ENCODE measurements at regions not wholly inside any gene's neighbourhood (a gene's known extent, or its start where the extent isn't known, plus 50 kb on each side); places are given as distances from the start of the nearest gene placed in this dataset.

GRCh38 chr2:239462671-239463506 is 62.1 kb upstream of the HDAC4 start:
- BruUV-seq (replicated peaks), result no TSS peak
- no peaks in the 10 kb centered on the region for H3K9me3 Mint-ChIP-seq (ENCODE audit: unreplicated experiment)
- DNase-seq (ENCODE audit: unreplicated experiment), result no peak
- intact Hi-C loops (cut with micrococcal nuclease), result no loop called here
- no peak overlapping the region for H3K27ac Mint-ChIP-seq (ENCODE audit: low read depth, unreplicated experiment)
- peaks cover 9% of the 10 kb centered on the region for H3K27me3 Mint-ChIP-seq (ENCODE audit: insufficient read depth, unreplicated experiment)
- POLR2A ChIA-PET, result interaction anchor here (0.8 to 1.4 kb wide), 2 partner anchors 18 to 168 kb away, joined by 3 to 4 read pairs; no protein-coding TSS in a partner anchor
- TF ChIP-seq CTCF (IDR thresholded peaks at IDR 0.05; ENCODE audit: unreplicated experiment), result no peak
- CTCF ChIA-PET, result interaction anchor here (0.7 kb wide), 1 partner anchor 71 kb away, joined by 3 read pairs; no protein-coding TSS in a partner anchor
- no peaks in the 10 kb centered on the region for H3K36me3 Mint-ChIP-seq (ENCODE audit: insufficient read depth, unreplicated experiment)
- H3K4me3 Mint-ChIP-seq (ENCODE audit: unreplicated experiment), result no peak overlapping the region
- peaks cover 6% of the 10 kb centered on the region for H3K4me1 Mint-ChIP-seq (ENCODE audit: insufficient read depth, unreplicated experiment)

- H3K27me3 Mint-ChIP-seq (ENCODE audit: insufficient read depth, unreplicated experiment), result peaks cover 11% of the 10 kb centered on the region
- DNase-seq (ENCODE audit: unreplicated experiment), result no peak
- TF ChIP-seq CTCF (IDR thresholded peaks at IDR 0.05; ENCODE audit: unreplicated experiment), result no peak
- H3K9me3 Mint-ChIP-seq (ENCODE audit: unreplicated experiment), result no peaks in the 10 kb centered on the region
- no peaks in the 10 kb centered on the region for H3K36me3 Mint-ChIP-seq (ENCODE audit: insufficient read depth, unreplicated experiment)
- ChIA-PET CTCF (no interaction called here), POLR2A (interaction anchor here (0.8 kb wide), 1 partner anchor 169 kb away, joined by 3 read pairs; no protein-coding TSS in a partner anchor)
- intact Hi-C loops (cut with micrococcal nuclease), result no loop called here
- H3K27ac Mint-ChIP-seq (ENCODE audit: low read depth, unreplicated experiment), result no peak overlapping the region
- BruUV-seq (replicated peaks), result no TSS peak
- H3K4me1 Mint-ChIP-seq (ENCODE audit: insufficient read depth, unreplicated experiment), result peaks cover 6% of the 10 kb centered on the region
- no peak overlapping the region for H3K4me3 Mint-ChIP-seq (ENCODE audit: unreplicated experiment)
These were observed 61.3 kb upstream of the HDAC4 start for GRCh38 chr2:239462191-239462515.

- no peak for TF ChIP-seq CTCF (IDR thresholded peaks at IDR 0.05; ENCODE audit: unreplicated experiment)
- DNase-seq (ENCODE audit: unreplicated experiment), result peak; percentile 38
- Mint-ChIP-seq H3K9me3 (ENCODE audit: unreplicated experiment) (no peaks in the 10 kb centered on the region), H3K27me3 (ENCODE audit: insufficient read depth, unreplicated experiment) (peaks cover 17% of the 10 kb centered on the region), H3K36me3 (ENCODE audit: insufficient read depth, unreplicated experiment) (no peaks in the 10 kb centered on the region), H3K4me3 (ENCODE audit: unreplicated experiment) (no peak overlapping the region), H3K4me1 (ENCODE audit: insufficient read depth, unreplicated experiment) (peaks cover 6% of the 10 kb centered on the region), H3K27ac (ENCODE audit: low read depth, unreplicated experiment) (no peak overlapping the region)
- no TSS peak for BruUV-seq (replicated peaks)
- CTCF ChIA-PET, result no interaction called here
- intact Hi-C loops (cut with micrococcal nuclease), result no loop called here
- POLR2A ChIA-PET, result interaction anchor here (0.8 to 1.4 kb wide), 2 partner anchors 16 to 170 kb away, joined by 3 to 4 read pairs; no protein-coding TSS in a partner anchor
These were observed 60.7 kb upstream of the HDAC4 start for GRCh38 chr2:239461291-239462190.

GRCh38 chr2:239460780-239461179 is 60.0 kb upstream of the HDAC4 start:
- CTCF ChIA-PET, result no interaction called here
- no peak for TF ChIP-seq CTCF (IDR thresholded peaks at IDR 0.05; ENCODE audit: unreplicated experiment)
- intact Hi-C loops (cut with micrococcal nuclease), result no loop called here
- no peak overlapping the region for H3K27ac Mint-ChIP-seq (ENCODE audit: low read depth, unreplicated experiment)
- no peak overlapping the region for H3K4me3 Mint-ChIP-seq (ENCODE audit: unreplicated experiment)
- no peak for DNase-seq (ENCODE audit: unreplicated experiment)
- H3K36me3 Mint-ChIP-seq (ENCODE audit: insufficient read depth, unreplicated experiment), result no peaks in the 10 kb centered on the region
- no peaks in the 10 kb centered on the region for H3K9me3 Mint-ChIP-seq (ENCODE audit: unreplicated experiment)
- peaks cover 6% of the 10 kb centered on the region for H3K4me1 Mint-ChIP-seq (ENCODE audit: insufficient read depth, unreplicated experiment)
- no TSS peak for BruUV-seq (replicated peaks)
- H3K27me3 Mint-ChIP-seq (ENCODE audit: insufficient read depth, unreplicated experiment), result peaks cover 25% of the 10 kb centered on the region
- POLR2A ChIA-PET, result interaction anchor here (1.4 kb wide), 1 partner anchor 15 kb away, joined by 4 read pairs; no protein-coding TSS in a partner anchor

All from MCF 10A (cell line).